Left colon (tissue), 2 donors: ENCODE measurements at regions not wholly inside any gene's neighbourhood (a gene's known extent, or its start where the extent isn't known, plus 50 kb on each side); places are given as distances from the start of the nearest gene placed in this dataset.

Source experiments
- ATAC-seq: fragments of 200-7000 bp; cut with Tn5 transposase; one replicate; pipeline ENCODE4 v1.9.1; 2020; ENCODE audit warnings: mild to moderate bottlenecking, moderate library complexity
- DNase-seq, 2 donors: peaks; one replicate each; pipeline ENCODE4 v3.0.0-alpha.2; 2020
- intact Hi-C, 2 donors: fragments of 100-400 bp; cut with DNase I in 1 of 2; cut with micrococcal nuclease in 1 of 2; formaldehyde crosslinking; loops; one replicate each; pipeline versions ENCODE4 v1.11.2 to v1.14.0; 2022; cut with DNase I, micrococcal nuclease
- donor health status: DM: no; HTN: no; CAD: no.
- donor health status: DM: yes; HTN: yes; CAD: no.

GRCh38 chr2:103435010-103435409 is 673.2 kb downstream of the TMEM182 start:
- ATAC-seq (no peak), DNase-seq (no peak)
- intact Hi-C loops: no loop called here

- intact Hi-C loops: no loop called here
- DNase-seq: no peak
- ATAC-seq: no peak
Observed at GRCh38 chr2:103437161-103437560, 675.3 kb downstream of the TMEM182 start.

- intact Hi-C loops: no loop called here
- no peak for ATAC-seq
- no peak for DNase-seq
Observed at GRCh38 chr2:103445347-103445746, 683.5 kb downstream of the TMEM182 start.

GRCh38 chr2:103448495-103448894 is 686.7 kb downstream of the TMEM182 start:
- intact Hi-C loops: no loop called here
- ATAC-seq: no peak
- DNase-seq: no peak

GRCh38 chr2:103451283-103451682 is 689.5 kb downstream of the TMEM182 start:
- ATAC-seq (no peak), DNase-seq (no peak)
- intact Hi-C loops: no loop called here

- no peak for ATAC-seq
- intact Hi-C loops: no loop called here
Observed at GRCh38 chr2:103459283-103459682, 697.5 kb downstream of the TMEM182 start.

GRCh38 chr2:103462101-103462500 is 700.3 kb downstream of the TMEM182 start:
- ATAC-seq: no peak
- intact Hi-C loops: no loop called here
- no peak for DNase-seq

More at GRCh38 chr2:103459283-103459682, 697.5 kb downstream of the TMEM182 start:
- DNase-seq: no peak

GRCh38 chr2:103462712-103463111 is 700.9 kb downstream of the TMEM182 start:
- no peak for ATAC-seq
- intact Hi-C loops: no loop called here
- no peak for DNase-seq

- DNase-seq (no peak), ATAC-seq (no peak)
- intact Hi-C loops: no loop called here
Observed at GRCh38 chr2:103464831-103465230, 703.0 kb downstream of the TMEM182 start.

- intact Hi-C loops: no loop called here
- DNase-seq (no peak), ATAC-seq (no peak)
Observed at GRCh38 chr2:103469800-103470199, 708.0 kb downstream of the TMEM182 start.

- no peak for ATAC-seq
- DNase-seq: no peak
- intact Hi-C loops: no loop called here
Observed at GRCh38 chr2:103484906-103485305, 723.1 kb downstream of the TMEM182 start.

GRCh38 chr2:103496850-103497249 is 735.0 kb downstream of the TMEM182 start:
- DNase-seq: no peak
- intact Hi-C loops: no loop called here
- no peak for ATAC-seq

GRCh38 chr2:103506812-103507211 is 745.0 kb downstream of the TMEM182 start:
- DNase-seq: no peak
- no peak for ATAC-seq
- intact Hi-C loops: no loop called here

GRCh38 chr2:103512442-103512841 is 750.6 kb downstream of the TMEM182 start:
- ATAC-seq: no peak
- intact Hi-C loops: no loop called here
- no peak for DNase-seq

GRCh38 chr2:103520547-103520946 is 758.7 kb downstream of the TMEM182 start:
- no peak for DNase-seq
- no peak for ATAC-seq
- intact Hi-C loops: no loop called here

- intact Hi-C loops: no loop called here
- no peak for ATAC-seq
- DNase-seq: no peak
Observed at GRCh38 chr2:103525756-103526155, 763.9 kb downstream of the TMEM182 start.

GRCh38 chr2:103526757-103527156 is 764.9 kb downstream of the TMEM182 start:
- DNase-seq (no peak), ATAC-seq (no peak)
- intact Hi-C loops: no loop called here

GRCh38 chr2:103527278-103527677 is 765.4 kb downstream of the TMEM182 start:
- intact Hi-C loops: no loop called here
- DNase-seq (no peak), ATAC-seq (no peak)

- intact Hi-C loops: no loop called here
- DNase-seq: no peak
- ATAC-seq: no peak
Observed at GRCh38 chr2:103529798-103530502, 768.1 kb downstream of the TMEM182 start.

GRCh38 chr2:103552775-103553174 is 790.9 kb downstream of the TMEM182 start:
- no peak for DNase-seq
- intact Hi-C loops: no loop called here
- ATAC-seq: no peak

- ATAC-seq (no peak), DNase-seq (no peak)
- intact Hi-C loops: no loop called here
Observed at GRCh38 chr2:103594823-103595222, 833.0 kb downstream of the TMEM182 start.
